HG02798 (cell line): ENCODE measurements at regions not wholly inside any gene's neighbourhood (a gene's known extent, or its start where the extent isn't known, plus 50 kb on each side); places are given as distances from the start of the nearest gene placed in this dataset.
A peak's percentile ranks its signal among the peaks of the same experiment; 100 is the strongest.
"Not testable (repeated sequence)": the region's sequence is repeated elsewhere in the genome, so short reads cannot be mapped to it uniquely, and the experiment has no call there.

ENCODE experiments used
- ATAC-seq: cut with Tn5 transposase; IDR thresholded peaks from one replicate; pipeline ENCODE4 v1.9.1; 2021; ENCODE audit warnings: mild to moderate bottlenecking; ENCODE audit not compliant: unreplicated experiment, poor library complexity

DNA sequence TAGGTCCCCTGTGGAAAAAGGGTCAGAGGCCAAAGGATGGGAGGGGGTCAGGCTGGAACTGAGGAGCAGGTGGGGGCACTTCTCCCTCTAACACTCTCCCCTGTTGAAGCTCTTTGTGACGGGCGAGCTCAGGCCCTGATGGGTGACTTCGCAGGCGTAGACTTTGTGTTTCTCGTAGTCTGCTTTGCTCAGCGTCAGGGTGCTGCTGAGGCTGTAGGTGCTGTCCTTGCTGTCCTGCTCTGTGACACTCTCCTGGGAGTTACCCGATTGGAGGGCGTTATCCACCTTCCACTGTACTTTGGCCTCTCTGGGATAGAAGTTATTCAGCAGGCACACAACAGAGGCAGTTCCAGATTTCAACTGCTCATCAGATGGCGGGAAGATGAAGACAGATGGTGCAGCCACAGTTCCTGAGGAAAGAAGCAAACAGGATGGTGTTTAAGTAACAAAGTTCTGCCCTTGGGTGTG, 165.8 kb downstream of the RPIA start:
- no peak for ATAC-seq

DNA sequence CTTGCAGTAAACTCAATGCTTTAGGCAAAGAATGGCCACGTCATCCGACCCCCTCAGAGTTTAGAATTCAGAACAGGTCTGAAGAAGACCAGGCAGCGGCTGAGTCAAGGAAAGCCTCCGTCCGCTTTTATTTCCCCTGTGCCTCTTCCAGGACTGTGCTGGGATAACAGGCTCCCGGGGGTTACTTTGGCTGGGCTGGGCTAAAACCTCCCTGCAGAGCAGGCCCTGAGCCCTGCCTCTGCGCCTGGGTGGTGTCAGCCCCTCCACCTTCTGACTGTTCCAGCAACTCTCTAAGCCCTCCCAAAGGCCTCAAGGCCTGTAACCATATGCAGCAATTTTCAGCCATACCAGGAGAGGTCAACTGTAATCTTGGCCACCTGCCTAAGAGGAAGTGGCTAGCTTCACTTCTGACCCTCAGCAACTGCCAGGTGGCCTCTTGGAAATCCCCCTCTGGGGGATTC, 166.5 kb downstream of the RPIA start:
- ATAC-seq = no peak

DNA sequence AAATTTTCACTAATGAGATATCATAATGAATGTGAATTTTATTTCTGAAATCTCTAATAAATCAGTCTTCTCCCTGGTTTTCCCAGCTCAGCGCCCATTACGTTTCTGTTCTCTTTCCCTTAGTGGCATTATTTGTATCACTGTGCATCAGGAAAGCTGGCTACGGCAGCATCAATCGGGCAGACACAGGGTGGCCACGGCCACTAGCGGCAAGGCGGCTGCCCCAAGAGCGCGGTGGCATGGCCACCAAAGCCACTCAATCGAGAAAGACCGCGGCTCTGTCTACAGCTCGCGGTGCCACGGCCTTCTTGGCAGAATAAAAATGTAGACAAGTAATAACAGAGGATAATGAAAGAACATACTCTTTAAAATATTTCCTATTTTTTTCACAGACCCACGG, 168.0 kb downstream of the RPIA start:
- ATAC-seq = no peak

DNA sequence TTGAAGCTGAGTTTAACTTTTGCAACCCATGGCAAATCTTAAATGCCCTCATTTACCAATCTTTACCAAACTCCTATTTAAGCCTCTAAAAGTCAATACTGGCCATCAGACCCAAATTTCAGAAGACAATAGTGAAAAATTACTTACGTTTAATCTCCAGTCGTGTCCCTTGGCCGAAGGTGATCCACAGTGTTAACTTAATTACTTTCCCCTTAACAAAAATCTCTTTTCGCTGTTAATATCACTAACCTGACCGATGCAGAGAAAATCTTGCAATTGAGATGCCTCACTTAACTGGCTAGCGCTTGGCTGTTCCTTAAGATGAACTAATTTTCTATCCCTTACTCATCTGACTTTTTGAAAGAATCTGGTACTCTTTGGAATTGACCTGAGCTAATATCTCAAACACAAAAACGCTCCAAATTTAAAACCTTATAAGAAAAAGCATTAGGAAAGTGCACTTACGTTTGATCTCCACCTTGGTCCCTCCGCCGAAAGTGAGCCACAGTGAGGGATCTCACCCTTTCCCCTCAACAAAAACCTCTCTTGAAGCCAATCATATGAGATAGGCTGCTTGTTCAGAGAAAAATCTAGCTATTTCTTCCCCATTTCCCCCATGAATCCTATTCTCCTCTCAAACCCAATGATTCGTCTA, 169.1 kb downstream of the RPIA start:
- ATAC-seq = no peak

DNA sequence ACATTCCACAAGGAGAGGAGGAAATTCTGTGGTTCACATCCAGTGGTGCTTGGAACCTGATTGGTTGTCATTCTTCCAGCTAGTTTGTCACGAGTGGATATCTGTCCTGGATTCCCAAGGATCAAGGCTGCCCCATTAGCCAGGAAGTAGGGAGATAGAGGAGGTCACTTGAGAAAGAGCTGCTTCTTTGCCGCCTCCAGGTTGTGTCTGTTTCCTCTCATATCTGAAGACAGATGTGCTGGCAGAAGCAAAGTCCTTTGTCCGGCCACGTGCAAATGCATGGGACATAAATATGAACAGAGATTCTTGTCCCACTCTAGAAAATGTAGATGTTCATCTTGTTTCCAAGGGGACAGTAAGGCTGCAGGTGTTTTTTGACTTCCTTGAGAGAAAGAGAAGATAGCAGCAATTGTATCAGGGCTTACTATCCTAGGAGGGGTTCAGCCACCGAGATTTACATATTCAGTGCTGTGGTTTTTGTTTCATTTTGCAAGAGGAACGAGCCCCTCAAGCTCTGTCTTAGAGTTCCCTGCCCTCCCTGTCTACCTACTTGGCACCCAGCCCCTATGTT, 174.4 kb downstream of the RPIA start:
- peak; percentile 76 for ATAC-seq

DNA sequence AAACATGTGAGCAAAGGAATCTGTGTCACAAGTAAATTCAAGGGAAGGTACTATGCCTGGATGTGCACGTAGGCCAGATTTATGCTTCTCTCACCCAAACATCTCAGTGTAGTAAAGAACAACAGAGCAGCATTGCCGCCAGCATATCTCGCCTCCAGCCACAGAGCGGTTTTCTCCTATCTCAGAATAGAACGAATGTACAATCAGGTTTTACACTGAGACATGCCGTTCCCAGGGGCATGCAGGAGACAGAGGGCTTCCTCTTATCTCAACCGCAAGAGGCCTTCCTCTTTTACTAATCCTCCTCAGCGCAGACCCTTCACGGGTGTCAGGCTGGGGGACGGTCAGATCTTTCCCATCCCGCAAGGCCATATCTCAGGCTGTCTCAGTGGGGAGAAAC, 175.3 kb downstream of the RPIA start:
- ATAC-seq = no peak

DNA sequence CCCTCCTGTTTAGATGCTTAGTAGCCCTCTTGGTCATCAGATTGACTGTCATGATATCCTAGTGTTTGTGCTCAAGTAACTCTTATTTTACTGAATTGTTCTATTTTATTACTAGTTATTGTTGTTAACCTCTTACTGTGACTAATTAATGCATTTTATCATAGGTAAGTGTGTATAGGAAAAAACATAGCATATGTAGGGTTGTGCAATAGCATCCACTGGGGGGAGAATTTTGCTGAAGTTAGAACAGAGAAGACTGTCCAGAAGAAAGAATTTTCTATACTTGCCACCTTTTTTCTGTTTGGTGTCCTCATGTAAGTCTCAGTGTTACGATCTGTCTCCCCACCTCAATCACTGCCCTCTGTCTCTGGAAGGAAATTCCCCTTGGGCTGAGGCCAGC, 177.4 kb downstream of the RPIA start:
- ATAC-seq = no peak

DNA sequence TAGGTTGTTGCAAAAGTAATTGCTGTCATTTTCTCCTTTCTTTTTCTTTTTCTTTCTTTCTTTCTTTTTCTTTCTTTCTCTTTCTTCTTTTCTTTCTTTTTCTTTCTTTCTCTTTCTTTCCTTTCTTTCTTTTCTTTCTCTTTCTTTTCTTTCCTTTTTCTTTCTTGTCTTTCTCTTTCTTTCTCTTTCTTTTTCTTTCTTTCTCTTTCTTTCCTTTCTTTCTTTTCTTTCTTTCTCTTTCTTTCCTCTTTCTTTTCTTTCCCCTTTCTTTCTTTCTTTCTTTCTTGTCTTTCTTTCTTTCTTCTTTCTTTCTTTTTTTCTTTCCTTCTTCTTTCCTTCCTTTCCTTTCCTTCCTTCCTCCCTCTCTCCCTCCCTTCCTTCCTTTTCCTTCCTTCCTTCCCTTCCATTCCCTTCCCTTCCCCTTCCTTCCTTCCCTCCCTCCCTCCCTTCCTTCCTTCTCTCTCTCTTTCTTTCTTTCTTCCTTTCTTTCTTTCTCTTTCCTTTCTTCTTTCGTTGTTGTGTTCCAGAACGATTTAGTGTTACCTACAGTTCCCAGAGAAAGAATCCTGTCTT, 178.9 kb downstream of the RPIA start:
- no peak for ATAC-seq

DNA sequence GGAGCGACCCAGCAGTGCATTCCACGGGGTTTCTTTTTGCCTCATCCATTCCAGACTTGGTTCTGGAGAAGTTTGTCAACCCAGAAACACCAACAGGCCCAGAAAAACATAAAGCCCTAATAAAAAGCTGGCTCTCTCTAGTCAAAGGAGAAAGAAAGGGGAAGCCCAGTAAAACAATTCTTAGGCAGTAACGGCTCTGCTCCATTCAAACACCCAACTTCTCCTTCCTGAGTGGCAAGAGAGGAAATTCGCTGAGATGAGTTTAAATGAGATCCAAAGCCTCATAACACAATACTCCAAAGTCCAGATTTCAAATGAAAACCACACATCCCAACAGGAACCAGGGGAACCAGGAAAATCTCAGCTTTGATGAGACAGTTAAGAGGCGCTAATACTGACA, 179.9 kb downstream of the RPIA start:
- ATAC-seq = no peak

DNA sequence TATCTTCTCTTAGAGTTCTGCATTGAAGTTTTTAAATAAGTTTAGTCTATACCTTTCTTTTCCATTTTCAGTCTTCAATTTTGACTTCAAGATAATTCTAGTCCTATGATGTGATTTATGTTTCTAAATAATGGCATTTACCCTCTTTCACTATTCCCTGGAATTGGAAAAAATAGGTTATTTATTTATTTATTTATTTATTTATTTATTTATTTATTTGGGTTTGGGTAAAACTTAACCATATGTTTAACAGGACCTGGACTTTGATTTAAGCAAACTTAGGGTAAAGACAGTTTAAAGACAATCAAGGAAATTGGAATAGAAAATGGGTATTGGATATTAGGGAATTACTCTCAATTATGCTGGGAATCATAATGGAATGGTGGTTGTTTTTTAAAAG, 182.1 kb downstream of the RPIA start:
- ATAC-seq = no peak

DNA sequence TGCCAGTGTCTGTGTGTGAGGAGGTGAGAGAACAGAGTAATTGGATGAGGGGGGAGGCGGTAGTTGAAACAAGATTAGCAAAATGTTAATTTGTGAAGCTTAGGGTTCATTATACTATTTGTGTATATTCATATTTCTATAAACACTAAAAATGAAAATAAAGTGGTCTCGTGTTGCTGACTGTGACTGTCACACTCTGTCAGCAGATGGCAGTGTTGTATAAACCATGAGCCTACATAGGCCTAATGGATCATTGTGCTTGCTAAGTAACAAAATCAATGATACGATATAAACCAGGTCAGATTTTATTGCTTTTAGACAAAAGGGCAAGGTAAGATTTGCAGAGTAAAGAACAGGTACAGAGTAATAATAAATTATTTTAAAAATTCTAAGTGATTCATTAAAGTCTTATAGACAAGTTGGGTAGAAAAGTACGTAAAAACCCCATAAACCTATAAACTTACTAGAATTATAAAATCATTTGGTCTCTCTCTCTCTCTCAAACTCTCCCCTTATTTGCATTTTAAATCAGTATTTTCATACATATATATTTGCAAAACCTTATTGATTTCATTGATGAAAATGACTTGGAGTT, 182.7 kb downstream of the RPIA start:
- ATAC-seq = no peak

DNA sequence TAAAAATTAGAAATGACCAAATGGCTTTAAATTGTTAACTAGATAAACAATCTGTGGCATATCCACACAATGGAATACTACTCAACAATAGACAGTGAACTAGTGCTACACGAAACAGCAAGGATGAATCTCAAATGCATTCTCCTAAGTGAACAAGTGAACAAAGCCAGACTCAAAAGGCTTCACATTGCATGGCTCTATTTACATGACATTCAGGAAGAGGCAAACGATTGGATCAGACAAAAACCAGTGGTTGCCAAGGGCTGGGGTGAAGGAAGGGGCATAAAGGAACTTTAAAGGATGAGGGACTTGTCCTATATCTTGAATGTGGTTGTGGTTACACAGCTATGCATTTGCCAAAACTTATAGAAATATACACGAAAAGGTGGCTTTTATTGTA, 184.3 kb downstream of the RPIA start:
- no peak for ATAC-seq

DNA sequence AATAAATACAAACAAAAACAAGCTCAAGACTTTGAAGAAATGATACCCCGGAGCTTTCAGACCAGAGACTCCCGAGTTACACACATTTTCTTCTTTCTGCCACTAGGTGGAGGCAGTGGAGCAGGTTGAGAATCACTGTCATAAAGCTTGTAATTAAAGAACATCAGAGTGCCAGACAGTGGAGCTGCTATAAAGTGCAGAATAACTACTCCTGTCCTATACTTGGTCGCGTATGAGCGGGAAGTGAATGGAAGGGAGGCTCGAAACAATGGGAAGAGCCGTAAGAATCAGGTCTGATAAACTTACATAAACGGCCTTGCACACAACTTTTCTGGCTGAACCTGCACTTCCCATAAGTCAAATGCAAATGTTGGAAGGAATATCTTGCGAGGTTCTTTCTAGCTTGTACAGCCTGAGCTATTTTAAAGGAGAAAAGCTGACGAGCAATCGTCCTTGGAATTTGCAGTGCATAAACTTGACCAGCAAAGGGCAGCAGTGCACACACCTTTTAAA, 189.0 kb downstream of the RPIA start:
- ATAC-seq = peak; percentile 72

DNA sequence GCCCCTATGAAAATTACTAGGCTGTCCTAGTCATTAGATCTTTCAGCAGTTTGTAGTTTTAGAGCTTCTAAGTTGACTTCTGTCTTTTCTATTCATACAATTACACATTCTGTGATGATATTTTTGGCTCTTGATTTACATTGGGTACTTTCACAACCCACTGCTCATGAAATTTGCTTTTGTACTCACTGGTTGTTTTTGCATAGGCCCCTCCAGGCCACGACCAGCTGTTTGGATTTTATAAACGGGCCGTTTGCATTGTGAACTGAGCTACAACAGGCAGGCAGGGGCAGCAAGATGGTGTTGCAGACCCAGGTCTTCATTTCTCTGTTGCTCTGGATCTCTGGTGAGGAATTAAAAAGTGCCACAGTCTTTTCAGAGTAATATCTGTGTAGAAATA, 193.8 kb downstream of the RPIA start:
- ATAC-seq = peak; percentile 86

DNA sequence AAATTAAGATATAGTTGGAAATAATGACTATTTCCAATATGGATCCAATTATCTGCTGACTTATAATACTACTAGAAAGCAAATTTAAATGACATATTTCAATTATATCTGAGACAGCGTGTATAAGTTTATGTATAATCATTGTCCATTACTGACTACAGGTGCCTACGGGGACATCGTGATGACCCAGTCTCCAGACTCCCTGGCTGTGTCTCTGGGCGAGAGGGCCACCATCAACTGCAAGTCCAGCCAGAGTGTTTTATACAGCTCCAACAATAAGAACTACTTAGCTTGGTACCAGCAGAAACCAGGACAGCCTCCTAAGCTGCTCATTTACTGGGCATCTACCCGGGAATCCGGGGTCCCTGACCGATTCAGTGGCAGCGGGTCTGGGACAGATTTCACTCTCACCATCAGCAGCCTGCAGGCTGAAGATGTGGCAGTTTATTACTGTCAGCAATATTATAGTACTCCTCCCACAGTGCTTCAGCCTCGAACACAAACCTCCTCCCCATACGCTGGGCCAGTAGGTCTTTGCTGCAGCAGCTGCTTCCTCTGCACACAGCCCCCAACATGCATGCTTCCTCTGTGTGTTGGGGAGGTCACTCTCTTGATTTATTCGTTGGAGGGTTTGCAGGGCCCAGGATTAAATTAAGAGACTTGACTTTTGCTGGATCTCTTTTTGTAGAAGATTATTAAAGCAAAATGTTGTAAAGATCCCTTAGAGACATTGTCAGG, 194.4 kb downstream of the RPIA start:
- no peak for ATAC-seq

DNA sequence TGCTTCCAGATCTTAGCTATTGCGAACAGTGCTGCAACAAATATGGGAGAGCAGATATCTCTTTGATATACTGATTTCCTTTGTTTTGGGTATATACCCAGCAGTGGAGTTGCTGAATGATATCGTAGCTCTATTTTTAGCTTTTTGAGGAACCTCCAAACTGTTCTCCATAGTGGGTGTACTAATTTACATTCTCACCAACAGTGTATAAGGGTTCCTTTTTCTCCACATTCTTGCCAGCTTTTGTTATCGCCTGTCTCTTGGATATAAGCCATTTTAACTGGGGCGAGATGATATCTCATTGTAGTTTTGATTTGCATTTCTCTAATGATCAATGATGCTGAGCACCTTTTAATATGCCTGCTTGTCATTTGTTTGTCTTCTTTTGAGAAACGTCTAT, 196.0 kb downstream of the RPIA start:
- ATAC-seq = not testable (repeated sequence)

DNA sequence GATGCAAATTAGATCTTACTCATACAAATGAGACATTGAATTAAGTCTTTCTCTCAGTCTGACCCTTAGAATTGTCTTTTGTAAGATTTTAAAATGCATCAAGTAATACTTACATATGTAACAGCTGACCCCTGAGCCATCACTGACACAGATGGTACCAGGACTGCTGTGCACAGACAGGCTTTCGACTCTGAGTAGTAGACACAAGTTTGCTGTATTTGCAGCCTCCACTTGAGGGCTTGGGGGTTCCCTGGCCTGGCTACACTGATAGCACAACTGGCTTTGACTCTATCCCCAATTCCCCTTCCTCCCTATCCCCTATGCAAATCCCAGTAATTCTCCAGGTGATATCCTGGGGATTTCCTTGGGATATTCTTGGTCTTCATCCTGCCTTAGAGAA, 200.7 kb downstream of the RPIA start:
- ATAC-seq = no peak

DNA sequence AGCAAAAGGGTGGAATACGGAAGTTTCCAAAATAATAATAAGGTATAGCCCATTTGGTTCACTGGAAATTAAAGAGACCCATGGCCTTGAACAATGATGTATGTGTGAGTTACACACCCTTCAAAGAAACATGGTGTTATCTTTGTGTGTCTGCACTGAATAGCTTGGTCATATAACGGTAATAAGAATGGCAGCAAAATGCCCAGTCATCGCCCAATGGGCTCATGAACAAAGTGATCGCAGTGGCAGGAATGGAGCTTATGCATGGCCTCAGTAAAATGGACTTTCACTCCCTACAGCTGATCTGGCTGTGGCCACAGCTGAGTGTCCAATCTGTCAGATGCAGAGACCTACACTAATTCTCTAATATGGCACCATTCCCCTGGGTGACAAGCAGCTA, 201.3 kb downstream of the RPIA start:
- ATAC-seq = no peak

DNA sequence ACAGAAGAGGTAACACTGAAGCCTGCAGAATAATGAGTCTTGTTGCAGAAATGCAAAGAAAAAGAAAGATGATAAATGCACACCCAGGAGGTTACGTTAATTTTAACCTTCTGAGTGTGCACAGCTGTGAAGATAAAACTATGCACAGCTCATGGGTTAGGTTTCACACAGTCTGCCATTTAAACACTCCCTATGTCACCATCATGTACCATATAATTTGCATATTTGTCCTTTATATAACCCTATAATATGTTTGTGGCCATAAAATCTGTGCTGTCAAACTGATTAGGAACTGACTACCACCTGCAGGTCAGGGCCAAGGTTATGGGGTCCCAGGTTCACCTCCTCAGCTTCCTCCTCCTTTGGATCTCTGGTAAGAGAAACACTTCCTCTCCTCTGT, 205.5 kb downstream of the RPIA start:
- ATAC-seq = no peak

DNA sequence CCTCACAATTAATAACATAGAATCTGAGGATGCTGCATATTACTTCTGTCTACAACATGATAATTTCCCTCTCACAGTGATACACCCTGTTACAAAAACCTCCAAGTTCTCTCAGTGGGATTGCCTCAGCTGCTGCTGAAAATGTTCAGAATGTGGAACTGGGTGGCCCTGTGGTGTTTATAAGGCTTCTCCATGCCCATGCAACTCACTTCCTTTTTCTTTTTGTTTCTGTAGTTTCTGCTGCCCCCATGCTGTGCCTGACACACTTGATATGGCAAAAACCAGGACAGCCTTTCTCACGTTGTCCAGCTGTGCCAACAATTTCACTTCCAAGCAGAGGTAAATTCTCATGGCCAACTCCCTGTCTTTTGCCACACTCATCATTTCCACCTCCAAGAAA, 206.2 kb downstream of the RPIA start:
- ATAC-seq = no peak
